ENCODE measurements at regions not wholly inside any gene's neighbourhood (a gene's known extent, or its start where the extent isn't known, plus 50 kb on each side); places are given as distances from the start of the nearest gene placed in this dataset.
"Not testable (repeated sequence)": the region's sequence is repeated elsewhere in the genome, so short reads cannot be mapped to it uniquely, and the experiment has no call there.

DNA sequence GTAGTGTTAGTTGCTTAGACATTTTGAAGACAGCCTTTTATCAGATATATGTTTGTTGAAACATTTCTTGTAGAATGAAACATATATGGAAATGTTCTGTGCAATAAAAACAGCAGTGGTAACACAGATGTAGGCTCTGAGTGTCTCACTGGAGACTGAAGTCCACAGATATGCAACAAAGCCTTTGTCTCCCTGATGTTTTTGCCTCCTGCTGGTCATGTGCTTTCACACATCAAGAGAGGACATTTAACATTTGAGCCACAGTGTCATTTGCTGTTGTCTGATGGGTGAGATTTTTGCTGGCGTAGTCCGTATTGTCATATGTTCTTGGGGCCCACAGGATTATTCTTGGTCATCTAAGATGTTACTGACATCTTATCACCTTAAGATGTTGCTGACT lies 161.4 kb downstream of the CCDC74A start:
- TF ChIP-seq, protein P1, sequence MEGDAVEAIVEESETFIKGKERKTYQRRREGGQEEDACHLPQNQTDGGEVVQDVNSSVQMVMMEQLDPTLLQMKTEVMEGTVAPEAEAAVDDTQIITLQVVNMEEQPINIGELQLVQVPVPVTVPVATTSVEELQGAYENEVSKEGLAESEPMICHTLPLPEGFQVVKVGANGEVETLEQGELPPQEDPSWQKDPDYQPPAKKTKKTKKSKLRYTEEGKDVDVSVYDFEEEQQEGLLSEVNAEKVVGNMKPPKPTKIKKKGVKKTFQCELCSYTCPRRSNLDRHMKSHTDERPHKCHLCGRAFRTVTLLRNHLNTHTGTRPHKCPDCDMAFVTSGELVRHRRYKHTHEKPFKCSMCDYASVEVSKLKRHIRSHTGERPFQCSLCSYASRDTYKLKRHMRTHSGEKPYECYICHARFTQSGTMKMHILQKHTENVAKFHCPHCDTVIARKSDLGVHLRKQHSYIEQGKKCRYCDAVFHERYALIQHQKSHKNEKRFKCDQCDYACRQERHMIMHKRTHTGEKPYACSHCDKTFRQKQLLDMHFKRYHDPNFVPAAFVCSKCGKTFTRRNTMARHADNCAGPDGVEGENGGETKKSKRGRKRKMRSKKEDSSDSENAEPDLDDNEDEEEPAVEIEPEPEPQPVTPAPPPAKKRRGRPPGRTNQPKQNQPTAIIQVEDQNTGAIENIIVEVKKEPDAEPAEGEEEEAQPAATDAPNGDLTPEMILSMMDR (IDR thresholded peaks at IDR 0.05; ENCODE audit: low read depth, low read length, missing input control), result not testable (repeated sequence)
- not testable (repeated sequence) for TF ChIP-seq FOXA1 (IDR thresholded peaks at IDR 0.05); YY1 (IDR thresholded peaks at IDR 0.05); GABPA (IDR thresholded peaks at IDR 0.05 in 1 of 2, conservative IDR thresholded peaks at IDR 0.05 in 1 of 2); RAD21 (IDR thresholded peaks at IDR 0.05); RXRA (IDR thresholded peaks at IDR 0.05); HNF4G (IDR thresholded peaks at IDR 0.05); JUND (IDR thresholded peaks at IDR 0.05); TAF1 (conservative IDR thresholded peaks at IDR 0.05); SP1 (IDR thresholded peaks at IDR 0.05); HNF4A (conservative IDR thresholded peaks at IDR 0.05)
- TF ChIP-seq, protein P2, sequence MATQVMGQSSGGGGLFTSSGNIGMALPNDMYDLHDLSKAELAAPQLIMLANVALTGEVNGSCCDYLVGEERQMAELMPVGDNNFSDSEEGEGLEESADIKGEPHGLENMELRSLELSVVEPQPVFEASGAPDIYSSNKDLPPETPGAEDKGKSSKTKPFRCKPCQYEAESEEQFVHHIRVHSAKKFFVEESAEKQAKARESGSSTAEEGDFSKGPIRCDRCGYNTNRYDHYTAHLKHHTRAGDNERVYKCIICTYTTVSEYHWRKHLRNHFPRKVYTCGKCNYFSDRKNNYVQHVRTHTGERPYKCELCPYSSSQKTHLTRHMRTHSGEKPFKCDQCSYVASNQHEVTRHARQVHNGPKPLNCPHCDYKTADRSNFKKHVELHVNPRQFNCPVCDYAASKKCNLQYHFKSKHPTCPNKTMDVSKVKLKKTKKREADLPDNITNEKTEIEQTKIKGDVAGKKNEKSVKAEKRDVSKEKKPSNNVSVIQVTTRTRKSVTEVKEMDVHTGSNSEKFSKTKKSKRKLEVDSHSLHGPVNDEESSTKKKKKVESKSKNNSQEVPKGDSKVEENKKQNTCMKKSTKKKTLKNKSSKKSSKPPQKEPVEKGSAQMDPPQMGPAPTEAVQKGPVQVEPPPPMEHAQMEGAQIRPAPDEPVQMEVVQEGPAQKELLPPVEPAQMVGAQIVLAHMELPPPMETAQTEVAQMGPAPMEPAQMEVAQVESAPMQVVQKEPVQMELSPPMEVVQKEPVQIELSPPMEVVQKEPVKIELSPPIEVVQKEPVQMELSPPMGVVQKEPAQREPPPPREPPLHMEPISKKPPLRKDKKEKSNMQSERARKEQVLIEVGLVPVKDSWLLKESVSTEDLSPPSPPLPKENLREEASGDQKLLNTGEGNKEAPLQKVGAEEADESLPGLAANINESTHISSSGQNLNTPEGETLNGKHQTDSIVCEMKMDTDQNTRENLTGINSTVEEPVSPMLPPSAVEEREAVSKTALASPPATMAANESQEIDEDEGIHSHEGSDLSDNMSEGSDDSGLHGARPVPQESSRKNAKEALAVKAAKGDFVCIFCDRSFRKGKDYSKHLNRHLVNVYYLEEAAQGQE (IDR thresholded peaks at IDR 0.05), result not testable (repeated sequence)
- TF ChIP-seq, protein P3, sequence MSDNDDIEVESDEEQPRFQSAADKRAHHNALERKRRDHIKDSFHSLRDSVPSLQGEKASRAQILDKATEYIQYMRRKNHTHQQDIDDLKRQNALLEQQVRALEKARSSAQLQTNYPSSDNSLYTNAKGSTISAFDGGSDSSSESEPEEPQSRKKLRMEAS (IDR thresholded peaks at IDR 0.05), result not testable (repeated sequence)

Data from liver (tissue), 3 donors.